ENCODE measurements at regions not wholly inside any gene's neighbourhood (a gene's known extent, or its start where the extent isn't known, plus 50 kb on each side); places are given as distances from the start of the nearest gene placed in this dataset.

- no peak for ATAC-seq
- no peak for DNase-seq
These were observed 254.3 kb upstream of the TNP1 start for GRCh38 chr2:217114117-217114516.

DNA sequence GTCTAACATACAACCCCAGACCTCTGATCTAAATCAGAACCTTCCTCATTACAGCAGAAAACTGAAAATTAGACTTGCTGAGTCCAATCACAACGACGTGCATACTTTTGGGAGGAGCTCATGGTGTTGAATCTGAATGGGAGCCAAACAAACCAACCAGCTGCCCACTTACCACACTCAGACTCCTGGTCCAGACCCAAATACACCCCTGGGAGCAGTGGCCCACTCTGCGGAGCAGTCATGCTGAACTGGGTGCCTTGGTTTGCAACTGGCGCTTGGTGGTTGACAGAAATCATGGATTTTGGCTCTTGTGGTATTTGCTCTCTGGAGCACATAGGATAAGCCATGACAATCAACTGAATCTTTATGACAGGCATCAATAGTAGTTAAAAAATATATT is 253.6 kb upstream of the TNP1 start:
- no peak for ATAC-seq
- DNase-seq = no peak

DNA sequence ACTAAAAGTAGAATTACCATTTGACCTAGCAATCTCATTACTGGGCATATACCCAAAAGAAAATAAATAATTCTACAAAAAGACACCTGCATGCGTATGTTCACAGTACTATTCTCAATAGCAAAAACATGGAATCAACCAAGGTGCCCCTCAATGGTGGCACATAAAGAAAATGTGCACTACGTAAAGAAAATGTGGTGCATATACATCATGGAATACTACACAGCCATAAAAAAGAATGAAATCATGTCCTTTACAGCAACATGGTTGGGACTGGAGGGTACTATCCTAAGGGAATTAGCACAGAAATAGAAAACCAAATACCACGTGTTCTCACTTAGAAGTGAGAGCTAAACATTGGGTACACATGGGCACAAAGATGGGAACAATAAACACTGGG is 250.7 kb upstream of the TNP1 start:
- DNase-seq = no peak
- no peak for ATAC-seq

GRCh38 chr2:217108575-217109027 is 248.7 kb upstream of the TNP1 start:
- ATAC-seq (no peak), DNase-seq (no peak)

- DNase-seq (no peak), ATAC-seq (no peak)
These were observed 248.2 kb upstream of the TNP1 start for GRCh38 chr2:217108086-217108485.

GRCh38 chr2:217107480-217107879 is 247.6 kb upstream of the TNP1 start:
- no peak for DNase-seq

DNA sequence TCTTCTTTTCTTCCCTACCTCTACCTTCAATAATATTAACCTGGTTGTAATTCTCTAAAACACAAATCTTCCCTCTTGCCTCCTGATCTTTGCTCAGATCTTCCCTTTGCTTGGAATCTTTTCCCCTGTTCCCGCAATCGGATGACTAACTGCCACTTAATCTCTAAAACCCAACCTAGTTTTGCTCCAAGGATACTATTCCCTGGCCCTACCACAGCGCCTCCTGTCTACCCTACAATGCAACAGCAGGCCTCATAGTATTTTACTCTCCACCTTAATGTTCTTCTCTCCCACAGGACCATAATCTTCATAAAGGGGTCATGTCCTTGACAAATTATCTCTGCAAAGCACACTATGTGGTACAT is 246.8 kb upstream of the TNP1 start:
- ATAC-seq = no peak

More at GRCh38 chr2:217107480-217107879, 247.6 kb upstream of the TNP1 start:
- no peak for ATAC-seq

GRCh38 chr2:217105733-217106649 is 246.1 kb upstream of the TNP1 start:
- no peak for DNase-seq
- ATAC-seq = peak; percentile 78

More for the DNA sequence above, 246.8 kb upstream of the TNP1 start:
- no peak for DNase-seq

- ATAC-seq (no peak), DNase-seq (no peak)
These were observed 244.1 kb upstream of the TNP1 start for GRCh38 chr2:217103752-217104545.

DNA sequence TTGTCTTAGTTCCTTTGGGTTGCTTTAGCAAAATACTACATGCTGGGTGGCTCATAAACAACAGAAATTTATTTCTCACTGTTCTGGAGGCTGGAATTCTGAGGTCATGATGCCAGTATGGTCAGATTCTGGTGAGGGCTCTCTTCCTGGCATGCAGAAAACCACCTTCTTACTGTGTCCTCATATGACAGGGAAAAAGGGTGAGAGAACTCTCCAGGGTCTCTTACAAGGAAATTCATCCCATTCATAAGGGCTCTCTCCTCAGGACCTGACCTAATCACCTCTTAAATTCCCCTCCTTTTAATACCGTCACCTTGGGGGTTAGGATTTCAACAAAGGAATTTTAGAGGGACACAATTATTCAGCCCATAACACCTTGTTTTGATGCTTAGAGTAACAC is 243.1 kb upstream of the TNP1 start:
- no peak for DNase-seq
- no peak for ATAC-seq

DNA sequence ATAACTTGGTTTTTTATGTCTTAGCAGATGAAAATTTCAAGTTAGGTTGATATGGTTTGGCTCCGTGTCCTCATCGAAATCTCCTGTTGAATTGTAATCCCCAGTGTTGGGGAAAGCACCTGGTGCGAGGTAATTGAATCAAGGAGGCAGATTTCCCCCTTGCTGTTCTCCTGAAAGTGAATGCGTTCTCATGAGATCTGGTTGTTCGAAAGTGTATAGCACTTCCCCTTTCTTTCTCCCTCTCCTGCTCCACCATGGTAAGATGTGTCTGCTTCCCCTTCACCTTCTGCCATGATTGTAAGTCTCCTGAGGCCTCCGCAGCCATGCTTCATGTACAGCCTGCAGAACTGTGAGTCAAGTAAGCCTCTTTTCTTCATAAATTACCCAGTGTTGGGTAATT is 242.1 kb upstream of the TNP1 start:
- ATAC-seq (no peak), DNase-seq (no peak)

- DNase-seq = no peak
- ATAC-seq = no peak
These were observed 239.7 kb upstream of the TNP1 start for GRCh38 chr2:217099561-217099960.

DNA sequence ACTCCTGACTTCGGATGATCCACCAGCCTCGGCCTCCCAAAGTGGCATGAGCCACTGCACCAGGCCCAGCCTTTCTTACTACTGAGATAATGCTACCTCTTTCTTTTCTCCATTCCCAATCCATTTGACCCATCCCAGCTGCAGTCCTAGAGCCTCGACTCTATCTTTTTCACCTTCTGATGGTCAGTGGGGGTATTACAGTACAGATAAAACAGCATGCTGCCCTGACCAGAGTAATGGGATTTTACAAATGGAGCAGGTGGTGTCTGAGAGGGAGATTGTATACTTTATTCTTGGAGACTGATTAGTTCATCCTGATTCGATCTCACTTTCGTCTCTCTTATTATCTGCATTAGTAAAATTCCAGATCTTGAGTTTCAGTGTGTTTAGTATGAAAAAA is 238.6 kb upstream of the TNP1 start:
- no peak for ATAC-seq
- DNase-seq = no peak

- DNase-seq (no peak), ATAC-seq (no peak)
These were observed 237.5 kb upstream of the TNP1 start for GRCh38 chr2:217097346-217097745.

- ATAC-seq (no peak), DNase-seq (no peak)
These were observed 236.8 kb upstream of the TNP1 start for GRCh38 chr2:217096474-217097225.

GRCh38 chr2:217095511-217096205 is 235.8 kb upstream of the TNP1 start:
- DNase-seq = no peak
- ATAC-seq = peak; percentile 76

- ATAC-seq = no peak
These were observed 233.0 kb upstream of the TNP1 start for GRCh38 chr2:217092710-217093379.

DNA sequence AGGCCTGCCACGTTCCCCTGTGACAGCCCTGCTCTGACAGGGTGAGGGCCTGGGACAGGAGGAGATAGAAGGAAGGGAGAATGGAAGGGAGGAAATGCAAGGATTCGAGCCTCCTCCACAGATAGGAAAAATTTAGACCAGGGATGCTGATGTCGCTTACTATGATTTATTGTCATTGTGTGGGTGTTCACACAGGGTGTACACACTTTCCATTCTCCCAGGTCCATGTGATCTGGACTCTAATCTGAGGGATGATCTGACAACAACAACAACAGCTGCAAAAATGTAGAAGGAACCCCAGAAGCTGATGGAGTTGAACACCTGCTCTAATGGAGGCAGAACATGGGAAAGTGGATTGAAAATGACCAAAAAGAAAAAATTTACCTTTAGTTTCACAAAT is 231.7 kb upstream of the TNP1 start:
- no peak for ATAC-seq

More at GRCh38 chr2:217092710-217093379, 233.0 kb upstream of the TNP1 start:
- no peak for DNase-seq

DNA sequence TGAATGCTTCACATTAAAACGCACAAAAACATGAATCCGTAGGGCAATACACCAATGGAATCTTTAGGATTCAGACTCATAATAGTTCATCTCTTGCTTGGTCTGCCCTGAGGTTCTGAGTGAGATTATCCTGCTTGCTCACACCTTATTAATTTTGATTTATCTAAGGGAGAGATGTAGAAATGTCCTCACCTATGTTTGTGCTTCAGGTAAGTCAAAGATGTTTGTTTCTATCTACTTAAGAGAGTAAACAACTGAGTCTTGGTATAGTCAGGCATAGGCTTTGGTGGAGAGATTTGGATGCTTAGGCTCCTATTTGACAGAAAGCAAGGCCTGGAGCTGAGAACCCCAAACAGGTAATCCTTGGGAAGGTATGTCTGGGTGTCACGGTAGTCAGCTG is 231.0 kb upstream of the TNP1 start:
- DNase-seq (no peak), ATAC-seq (no peak)

More for the DNA sequence above, 231.7 kb upstream of the TNP1 start:
- no peak for DNase-seq

DNA sequence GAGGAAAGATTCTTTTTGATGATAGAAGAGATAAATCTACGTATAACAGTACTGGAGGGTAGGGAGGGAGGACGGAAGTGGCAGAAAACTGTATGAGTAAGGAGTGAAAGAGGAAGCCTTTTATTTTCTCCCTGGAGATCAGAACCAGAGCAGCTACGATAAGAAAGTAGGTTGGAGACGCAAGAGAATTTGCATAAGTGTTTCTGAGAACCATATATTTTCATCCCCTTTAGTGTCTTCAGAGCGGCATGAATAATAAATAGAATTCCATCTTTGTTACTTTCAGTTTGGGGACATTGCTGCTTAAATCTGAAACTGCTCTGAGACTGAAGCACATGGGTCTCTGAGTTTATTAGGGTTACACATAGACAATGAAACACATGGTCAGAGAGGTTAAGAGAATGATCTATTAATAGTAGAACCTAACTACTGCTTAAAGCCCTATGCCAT is 230.2 kb upstream of the TNP1 start:
- no peak for DNase-seq

DNA sequence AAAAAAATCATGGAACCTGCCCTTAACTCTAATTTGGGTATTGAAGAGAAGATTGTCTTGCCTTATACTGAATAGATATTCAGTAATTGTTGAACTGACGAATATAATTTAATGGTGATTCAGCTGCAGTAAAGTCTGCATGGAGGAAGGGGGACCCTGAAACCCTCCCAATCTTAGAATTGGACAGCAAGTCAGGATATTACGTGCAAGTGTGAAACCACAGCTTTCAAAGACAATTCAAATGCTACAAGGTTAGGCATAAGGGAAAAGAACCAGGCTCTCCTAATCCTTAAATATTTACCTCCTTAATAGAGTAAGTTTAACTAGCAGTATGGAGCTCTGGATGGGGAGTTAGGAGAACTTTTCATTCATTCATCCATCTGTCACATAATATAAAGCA is 226.9 kb upstream of the TNP1 start:
- ATAC-seq = peak; percentile 1
- DNase-seq = no peak

More for the DNA sequence above, 230.2 kb upstream of the TNP1 start:
- peak; percentile 58 for ATAC-seq
